HG03342 (cell line): ENCODE measurements at regions not wholly inside any gene's neighbourhood (a gene's known extent, or its start where the extent isn't known, plus 50 kb on each side); places are given as distances from the start of the nearest gene placed in this dataset.
"Not testable (repeated sequence)": the region's sequence is repeated elsewhere in the genome, so short reads cannot be mapped to it uniquely, and the experiment has no call there.

Experiments used
- ATAC-seq: cut with Tn5 transposase; IDR thresholded peaks from one replicate; pipeline ENCODE4 v1.9.1; 2021; ENCODE audit warnings: mild to moderate bottlenecking, moderate library complexity; ENCODE audit not compliant: unreplicated experiment

DNA sequence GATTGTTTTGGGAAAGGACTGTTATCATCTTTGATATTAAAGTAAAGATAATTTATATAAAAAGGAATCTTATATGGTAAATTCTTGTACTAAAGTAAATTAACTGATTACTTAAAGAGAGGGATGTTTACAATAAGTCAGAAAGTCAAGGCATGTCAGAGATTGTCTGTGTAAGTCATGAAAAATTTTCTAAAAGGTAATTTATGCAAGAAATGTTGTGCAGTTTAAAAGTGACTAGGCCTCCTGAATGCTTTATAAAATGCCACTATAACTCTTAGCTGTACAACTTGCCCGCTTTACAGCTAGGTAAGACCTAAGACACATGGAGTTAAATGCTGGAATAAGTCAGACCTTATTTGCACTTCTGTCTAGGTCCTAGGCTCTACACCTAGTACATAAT lies 692.9 kb downstream of the GBE1 start:
- no peak for ATAC-seq

GRCh38 chr3:81063896-81064295 lies 697.5 kb downstream of the GBE1 start:
- no peak for ATAC-seq

DNA sequence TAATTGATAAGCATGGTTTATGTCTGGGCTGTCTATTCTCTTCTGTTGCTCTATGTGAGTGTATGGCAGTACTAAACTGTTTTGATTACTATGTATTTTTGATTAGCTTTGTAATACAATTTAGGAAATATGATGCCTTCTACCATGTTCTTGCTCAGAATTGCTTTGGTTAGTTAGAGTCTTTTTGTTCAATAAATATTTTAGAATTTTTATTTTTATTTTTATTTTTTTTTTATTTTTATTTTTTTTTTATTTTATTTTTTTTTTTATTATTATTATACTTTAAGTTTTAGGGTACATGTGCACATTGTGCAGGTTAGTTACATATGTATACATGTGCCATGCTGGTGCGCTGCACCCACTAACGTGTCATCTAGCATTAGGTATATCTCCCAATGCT lies 710.3 kb downstream of the GBE1 start:
- not testable (repeated sequence) for ATAC-seq

DNA sequence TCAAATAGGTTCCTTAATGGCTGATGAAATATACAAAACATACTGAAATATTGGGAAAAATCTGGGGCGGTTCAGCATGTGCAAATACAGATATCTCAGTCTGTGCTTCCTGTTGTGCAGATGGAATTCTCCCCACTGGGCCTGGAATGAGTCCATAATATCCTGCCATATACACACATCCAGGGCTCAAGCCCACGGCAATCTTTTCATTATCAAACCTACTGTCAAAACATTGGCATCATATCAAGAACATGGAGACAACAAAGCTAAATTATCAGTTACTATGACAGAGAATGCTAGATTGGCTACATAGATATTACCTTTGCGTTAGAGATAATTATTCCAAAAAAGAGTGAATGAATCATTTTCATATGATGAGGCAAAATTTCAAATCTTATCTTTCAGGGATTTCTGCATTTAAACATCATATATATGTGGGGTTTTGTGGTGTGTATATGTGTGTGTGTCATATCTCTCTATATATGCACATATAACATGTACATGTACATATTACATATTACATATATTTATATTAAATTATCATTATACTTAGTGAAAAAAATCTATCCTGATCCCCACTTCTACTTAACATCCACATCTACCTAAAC lies 713.3 kb downstream of the GBE1 start:
- no peak for ATAC-seq

- ATAC-seq: no peak
Measured at GRCh38 chr3:81045976-81046375, 715.5 kb downstream of the GBE1 start.

DNA sequence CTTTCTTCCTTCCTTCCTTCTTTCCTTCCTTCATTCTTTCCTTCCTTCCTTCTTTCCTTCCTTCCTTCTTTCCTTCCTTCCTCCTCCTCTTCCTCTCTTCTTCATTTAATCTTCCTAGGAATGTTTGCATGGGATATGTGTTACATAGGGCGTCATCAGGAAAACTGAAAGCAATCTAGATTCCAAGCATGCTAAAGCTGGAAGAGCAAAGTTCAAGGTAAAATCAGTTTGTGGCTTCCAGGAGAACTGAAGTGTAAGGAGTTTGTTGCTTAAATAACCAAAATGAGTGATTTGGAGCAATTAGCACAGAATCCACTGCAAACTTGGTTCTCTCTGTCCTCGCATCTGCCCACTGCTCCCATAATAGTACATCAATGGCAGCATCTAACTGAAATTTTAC lies 716.2 kb downstream of the GBE1 start:
- ATAC-seq: no peak

GRCh38 chr3:81043660-81044199 lies 717.7 kb downstream of the GBE1 start:
- no peak for ATAC-seq

GRCh38 chr3:81043009-81043408 lies 718.4 kb downstream of the GBE1 start:
- ATAC-seq: no peak

DNA sequence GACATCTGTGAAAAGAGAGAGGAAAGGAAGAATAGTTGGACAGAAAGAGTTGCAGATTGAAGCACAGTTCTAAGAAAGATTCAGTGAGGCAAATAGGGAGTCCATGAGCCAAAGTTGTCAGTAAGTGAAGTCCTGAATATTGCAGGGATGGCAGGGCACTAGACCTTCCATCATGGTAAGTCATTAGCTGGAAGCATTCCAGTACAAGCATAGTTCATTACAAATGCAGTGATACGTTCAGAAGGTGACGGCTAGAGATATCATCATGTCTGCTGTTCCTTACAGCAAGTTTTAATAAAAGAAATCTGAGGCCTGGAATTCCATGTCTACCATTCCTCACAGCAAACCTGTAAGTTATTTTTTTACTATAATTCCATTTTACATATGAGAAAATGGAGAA lies 720.1 kb downstream of the GBE1 start:
- no peak for ATAC-seq

DNA sequence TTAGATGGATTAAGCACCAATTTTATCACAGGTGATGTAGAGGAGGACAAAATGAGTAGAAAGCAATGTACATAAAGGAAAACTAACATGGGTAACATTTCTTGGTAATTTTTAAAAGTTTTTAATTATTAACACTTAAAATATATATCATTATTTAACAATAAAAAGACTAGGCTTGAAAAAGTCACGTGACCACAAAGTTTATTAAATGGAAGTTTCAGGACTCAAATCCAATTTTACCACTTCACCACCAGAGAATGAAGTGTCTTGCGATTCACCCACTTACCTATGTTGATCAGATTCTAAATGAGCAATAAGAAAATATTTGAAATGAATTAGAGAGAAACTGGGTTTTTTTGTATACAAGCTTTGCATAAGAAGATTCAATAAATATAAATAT lies 721.3 kb downstream of the GBE1 start:
- no peak for ATAC-seq

GRCh38 chr3:81033684-81034083 lies 727.8 kb downstream of the GBE1 start:
- ATAC-seq: no peak

DNA sequence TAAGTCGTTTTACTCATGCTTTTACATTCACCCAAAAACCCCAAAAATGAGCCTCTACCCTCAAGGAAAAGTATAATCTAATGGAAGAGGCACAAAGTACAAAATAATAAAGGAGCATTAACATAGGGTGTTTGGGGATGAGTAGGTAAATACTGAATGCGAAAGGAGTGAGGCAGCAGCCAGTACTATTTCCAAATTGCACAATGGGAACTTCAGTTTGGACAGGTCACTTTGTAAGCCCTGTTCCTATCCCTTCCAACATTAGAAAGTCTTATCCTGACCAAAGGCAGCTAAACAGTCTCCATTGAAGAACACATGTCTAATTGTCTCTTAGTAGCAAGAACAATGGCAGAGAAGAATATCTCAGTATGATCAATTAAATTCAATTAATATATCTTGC lies 728.3 kb downstream of the GBE1 start:
- no peak for ATAC-seq

- ATAC-seq: no peak
Measured at GRCh38 chr3:81029861-81030260, 731.6 kb downstream of the GBE1 start.

- ATAC-seq: no peak
Measured at GRCh38 chr3:81027344-81027743, 734.1 kb downstream of the GBE1 start.

- ATAC-seq: no peak
Measured at GRCh38 chr3:81024560-81024959, 736.9 kb downstream of the GBE1 start.

- ATAC-seq: no peak
Measured at GRCh38 chr3:81022339-81022738, 739.1 kb downstream of the GBE1 start.

GRCh38 chr3:81013360-81013759 lies 748.1 kb downstream of the GBE1 start:
- no peak for ATAC-seq

GRCh38 chr3:81005992-81006391 lies 755.5 kb downstream of the GBE1 start:
- ATAC-seq: no peak

- ATAC-seq: no peak
Measured at GRCh38 chr3:81003817-81004216, 757.6 kb downstream of the GBE1 start.

- no peak for ATAC-seq
Measured at GRCh38 chr3:81003008-81003645, 758.3 kb downstream of the GBE1 start.

- no peak for ATAC-seq
Measured at GRCh38 chr3:80999481-80999880, 762.0 kb downstream of the GBE1 start.

- no peak for ATAC-seq
Measured at GRCh38 chr3:80998022-80998421, 763.4 kb downstream of the GBE1 start.

DNA sequence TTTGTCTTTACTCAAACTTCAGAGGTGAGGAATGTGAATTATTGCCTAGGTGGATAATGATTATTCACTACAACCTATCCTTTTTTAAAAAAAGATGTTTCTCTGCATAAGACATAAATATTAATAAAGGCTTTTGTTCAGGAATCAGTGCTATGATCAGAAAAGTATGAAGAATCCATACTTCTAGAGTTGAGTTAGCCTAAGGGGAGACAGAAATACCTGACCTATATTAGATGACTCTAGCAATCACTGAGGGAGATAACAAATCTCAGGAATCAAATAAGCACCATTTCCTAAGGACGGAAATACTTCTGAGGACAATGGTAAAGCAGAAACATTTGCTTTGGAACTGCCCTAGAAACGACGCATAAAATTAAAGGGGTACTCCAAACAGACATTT lies 763.8 kb downstream of the GBE1 start:
- ATAC-seq: no peak
